HepG2 (cell line): ENCODE measurements at regions not wholly inside any gene's neighbourhood (a gene's known extent, or its start where the extent isn't known, plus 50 kb on each side); places are given as distances from the start of the nearest gene placed in this dataset.

Experiments used
- ATAC-seq: fragments of 200-7000 bp; cut with Tn5 transposase; 3 replicates; pipeline ENCODE4 v1.9.1; 2020; ENCODE audit warnings: mild to moderate bottlenecking, moderate library complexity
- BruUV-seq: library from RNA; stranded (reverse); fragments of 400-500 nt; replicated peaks from 2 replicates; lab custom pipeline; 2021; lab: Mats Ljungman, UMichigan
- CTCF ChIA-PET: fragments of 300-600 bp; formaldehyde crosslinking; extraction: SDS; loops from one replicate; lab custom pipeline; 2021; ENCODE audit warnings: low total read pairs, inconsistent platforms, low intra/inter-chr PET ratio; lab: Yijun Ruan, JAX
- POLR2A ChIA-PET: fragments of 350-600 bp; sonication (Branson Sonifier 250); formaldehyde crosslinking; loops from one replicate; lab custom pipeline; 2020; ENCODE audit warnings: antibody characterized with exemption, inconsistent platforms; lab: Yijun Ruan, JAX
- DNase-seq: peaks from one replicate; pipeline ENCODE4 v3.0.0-alpha.2; 2015; ENCODE audit warnings: low spot score
- FAIRE-seq: peaks from 3 replicates; lab custom pipeline; 2011; peaks lifted over from hg19 to GRCh38; lab: Jason Lieb, UNC
- H2AFZ ChIP-seq: one replicate; pipeline ENCODE4 v1.6.1; 2011; ENCODE audit warnings: low read length, inconsistent platforms
- H3K27ac ChIP-seq: fragments of 300-600 bp; 3 replicates; pipeline ENCODE4 v1.8.0; 2011; ENCODE audit warnings: mixed run types, mild to moderate bottlenecking, mixed read lengths, low read length, inconsistent platforms; ENCODE audit not compliant: insufficient read depth; ENCODE audit errors: extremely low read length
- H3K27me3 ChIP-seq, 2 experiments: fragments of 200-600 bp in 1 of 2; 2 replicates in 1 of 2; 3 replicates in 1 of 2; pipeline versions ENCODE4 v1.6.0 to v1.8.0; 2011; ENCODE audit warnings: low read length in 2 of 2, mild to moderate bottlenecking in 2 of 2, moderate library complexity in 2 of 2, inconsistent platforms in 1 of 2; ENCODE audit not compliant: insufficient read depth in 2 of 2, control insufficient read depth in 1 of 2
- H3K36me3 ChIP-seq, 2 experiments: fragments of 200-600 bp in 1 of 2; replicated peaks in 1 of 2; 2 replicates in 1 of 2; 3 replicates in 1 of 2; pipeline versions ENCODE4 v1.5.1 to v1.8.0; 2011; ENCODE audit warnings: low read length in 2 of 2, inconsistent platforms in 1 of 2; ENCODE audit not compliant: insufficient read depth in 2 of 2, control insufficient read depth in 1 of 2
- H3K4me1 ChIP-seq: 2 replicates; pipeline ENCODE4 v1.5.1; 2012; ENCODE audit warnings: low read length, inconsistent platforms; ENCODE audit not compliant: insufficient read depth
- H3K4me2 ChIP-seq: 2 replicates; pipeline ENCODE4 v1.6.0; 2011; ENCODE audit warnings: low read depth, low read length, inconsistent platforms
- H3K4me3 ChIP-seq, 3 experiments: fragments of 200-600 bp in 1 of 3; sonication (generic), shearing (Covaris generic) in 1 of 3; replicated peaks in 1 of 3; 2 replicates each; pipeline ENCODE4 v1.5.1; 2011 to 2016; ENCODE audit warnings: low read length in 3 of 3, inconsistent platforms in 2 of 3, low read depth in 2 of 3, mild to moderate bottlenecking in 2 of 3, control low read depth in 1 of 3, mixed read lengths in 1 of 3; ENCODE audit not compliant: insufficient read depth in 1 of 3
- H3K79me2 ChIP-seq: one replicate; pipeline ENCODE4 v1.6.1; 2011; ENCODE audit warnings: low read length, inconsistent platforms; ENCODE audit not compliant: insufficient read depth
- H3K9ac ChIP-seq: 2 replicates; pipeline ENCODE4 v1.6.0; 2011; ENCODE audit warnings: mild to moderate bottlenecking, low read depth, low read length, inconsistent platforms; ENCODE audit not compliant: insufficient read depth
- H3K9me3 ChIP-seq: 2 replicates; pipeline ENCODE4 v1.5.1; 2012; ENCODE audit warnings: mild to moderate bottlenecking, low read length
- H4K20me1 ChIP-seq: 2 replicates; pipeline ENCODE4 v1.6.0; 2011; ENCODE audit warnings: inconsistent platforms, mild to moderate bottlenecking, low read length, moderate library complexity; ENCODE audit not compliant: insufficient read depth
- MAFK ChIP-seq, 2 experiments: IDR thresholded peaks in 1 of 2; conservative IDR thresholded peaks in 1 of 2; 2 replicates each; pipeline ENCODE4 v1.6.1; 2011; ENCODE audit warnings: improper control_type of control experiment in 2 of 2, low read length in 2 of 2
- NCOA1 ChIP-seq: sonication (generic); formaldehyde crosslinking; IDR thresholded peaks from 2 replicates; pipeline ENCODE4 v1.9.0; 2021; ENCODE audit warnings: missing genetic modification reagents
- SOX13 ChIP-seq, 3 experiments: fragments of 450-650 bp in 1 of 3; sonication (generic) in 1 of 3; formaldehyde crosslinking in 1 of 3; IDR thresholded peaks in 2 of 3; conservative IDR thresholded peaks in 1 of 3; 2 replicates each; pipeline versions ENCODE4 v1.5.0 to v1.6.1; 2016 to 2020; ENCODE audit warnings: antibody characterized with exemption in 1 of 3, mild to moderate bottlenecking in 1 of 3, missing compliant biosample characterization in 1 of 3, missing genetic modification reagents in 1 of 3, moderate library complexity in 1 of 3
- THYN1 ChIP-seq: sonication (generic); formaldehyde crosslinking; IDR thresholded peaks from 2 replicates; pipeline ENCODE4 v1.8.1; 2023; ENCODE audit warnings: low read depth, mild to moderate bottlenecking, moderate library complexity, missing genetic modification reagents, borderline replicate concordance
- YEATS4 ChIP-seq: sonication (generic); formaldehyde crosslinking; IDR thresholded peaks from 2 replicates; pipeline ENCODE4 v1.4.0; 2020; ENCODE audit warnings: missing genetic modification reagents, borderline replicate concordance
- ZKSCAN8 ChIP-seq: IDR thresholded peaks from 2 replicates; pipeline ENCODE4 v1.6.1; 2016; ENCODE audit warnings: borderline replicate concordance, missing genetic modification reagents, missing compliant biosample characterization
- ZNF577 ChIP-seq: sonication (generic); formaldehyde crosslinking; IDR thresholded peaks from 2 replicates; pipeline ENCODE4 v1.4.0; 2020; ENCODE audit warnings: mild to moderate bottlenecking, low read depth, missing genetic modification reagents, borderline replicate concordance
- ZNF619 ChIP-seq: sonication (generic); formaldehyde crosslinking; IDR thresholded peaks from 2 replicates; pipeline ENCODE4 v1.4.0; 2020; ENCODE audit warnings: mild to moderate bottlenecking, missing genetic modification reagents
- ZNF772 ChIP-seq: sonication (generic); formaldehyde crosslinking; IDR thresholded peaks from 2 replicates; pipeline ENCODE4 v1.5.0; 2020; ENCODE audit warnings: mild to moderate bottlenecking, missing genetic modification reagents
- WGBS: methylation state at CpG from one replicate; pipeline ENCODE4 v1.1.6; 2017; ENCODE audit warnings: low lambda C conversion rate; 5-methylcytosine and 5-hydroxymethylcytosine counted together
- in situ Hi-C: cut with HindIII; loops from 2 replicates; pipeline ENCODE4 v1.10.0; 2017; ENCODE audit warnings: low pct_unique_long_range_greater_than_20kb; ENCODE audit not compliant: extremely low pct_ligation_motif_present
- intact Hi-C: fragments of 100-400 bp; cut with micrococcal nuclease; formaldehyde crosslinking; loops from one replicate; pipeline ENCODE4 v1.10.0; 2022; ENCODE audit not compliant: unreplicated experiment
- TF ChIP-seq, protein P1 (sequence below): sonication (generic); formaldehyde crosslinking; conservative IDR thresholded peaks from 2 replicates; pipeline ENCODE4 v1.8.0; 2022; ENCODE audit warnings: missing genetic modification reagents
- TF ChIP-seq, protein P2 (sequence below): IDR thresholded peaks from 2 replicates; pipeline ENCODE4 v1.6.1; 2016; ENCODE audit warnings: mild to moderate bottlenecking

DNA sequence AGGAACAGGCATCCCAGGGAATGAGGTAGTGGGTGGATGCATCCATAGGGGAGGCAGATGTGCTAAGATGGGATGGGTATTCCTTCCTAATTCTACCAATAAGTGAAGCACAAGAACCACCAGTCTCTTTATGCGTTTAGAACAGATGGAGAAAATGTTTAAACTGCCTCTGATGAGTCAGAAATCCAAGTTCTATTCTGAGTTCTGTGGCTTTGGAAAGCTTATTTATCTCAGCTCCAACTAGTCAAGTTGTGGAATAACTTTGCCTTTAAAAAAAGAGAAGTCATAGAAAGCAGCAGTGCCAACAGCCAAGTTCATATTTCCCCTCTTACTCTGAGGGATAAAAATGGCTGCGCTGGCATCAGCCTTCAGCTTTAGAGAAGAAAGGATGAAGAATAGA is 761.7 kb downstream of the IGSF11 start (continued):
- TF ChIP-seq SOX13 (IDR thresholded peaks at IDR 0.05) (no peak), SOX13 (CRISPR knock-in tag; conservative IDR thresholded peaks at IDR 0.05 in 1 of 2, IDR thresholded peaks at IDR 0.05 in 1 of 2) (no peak), ZNF772 (CRISPR knock-in tag) (no peak), ZNF619 (CRISPR knock-in tag) (no peak)
- TF ChIP-seq, protein P1, sequence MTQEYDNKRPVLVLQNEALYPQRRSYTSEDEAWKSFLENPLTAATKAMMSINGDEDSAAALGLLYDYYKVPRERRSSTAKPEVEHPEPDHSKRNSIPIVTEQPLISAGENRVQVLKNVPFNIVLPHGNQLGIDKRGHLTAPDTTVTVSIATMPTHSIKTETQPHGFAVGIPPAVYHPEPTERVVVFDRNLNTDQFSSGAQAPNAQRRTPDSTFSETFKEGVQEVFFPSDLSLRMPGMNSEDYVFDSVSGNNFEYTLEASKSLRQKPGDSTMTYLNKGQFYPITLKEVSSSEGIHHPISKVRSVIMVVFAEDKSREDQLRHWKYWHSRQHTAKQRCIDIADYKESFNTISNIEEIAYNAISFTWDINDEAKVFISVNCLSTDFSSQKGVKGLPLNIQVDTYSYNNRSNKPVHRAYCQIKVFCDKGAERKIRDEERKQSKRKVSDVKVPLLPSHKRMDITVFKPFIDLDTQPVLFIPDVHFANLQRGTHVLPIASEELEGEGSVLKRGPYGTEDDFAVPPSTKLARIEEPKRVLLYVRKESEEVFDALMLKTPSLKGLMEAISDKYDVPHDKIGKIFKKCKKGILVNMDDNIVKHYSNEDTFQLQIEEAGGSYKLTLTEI = no peak

DNA sequence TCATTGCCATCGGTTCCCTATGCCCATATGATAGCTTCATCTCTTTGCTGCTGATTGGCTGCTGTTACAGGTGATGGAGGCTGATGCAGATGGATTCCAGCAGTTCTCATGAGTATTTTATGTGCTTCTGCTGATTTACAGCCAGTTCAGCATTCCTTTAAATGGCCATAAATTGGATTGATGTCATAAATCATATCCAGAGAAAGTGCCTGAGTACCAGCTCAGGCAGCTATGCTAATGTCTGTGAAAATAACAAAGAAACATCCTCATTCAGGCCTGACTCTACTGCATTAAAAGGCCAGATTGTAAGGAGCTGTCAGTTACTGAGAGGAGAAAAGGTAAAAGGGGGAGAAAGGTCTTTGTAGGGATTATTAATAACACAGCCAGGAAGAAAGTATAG is 756.8 kb downstream of the IGSF11 start:
- in situ Hi-C loops = no loop called here

More for the DNA sequence above, 756.8 kb downstream of the IGSF11 start:
- CTCF ChIA-PET = no interaction called here
- ATAC-seq (no peak), DNase-seq (no peak), FAIRE-seq (no peak)
- Histone ChIP-seq H3K4me2 (no peak overlapping the region), H3K4me1 (no peaks in the 10 kb centered on the region), H3K27ac (no peak overlapping the region), H3K27me3 (no peaks in the 10 kb centered on the region), H3K36me3 (no peaks in the 10 kb centered on the region), H3K4me3 (no peak overlapping the region), H3K9ac (no peak overlapping the region), H4K20me1 (no peaks in the 10 kb centered on the region), H3K79me2 (no peaks in the 10 kb centered on the region), H2AFZ (no peak overlapping the region), H3K9me3 (peaks cover 58% of the 10 kb centered on the region)
- BruUV-seq = no TSS peak
- 0% methylated on average over 1 of the region's 1 CpG for WGBS
- intact Hi-C loops = no loop called here
- TF ChIP-seq MAFK (conservative IDR thresholded peaks at IDR 0.05 in 1 of 2, IDR thresholded peaks at IDR 0.05 in 1 of 2; ENCODE audit: low read length in 2 of 2) = no peak
- TF ChIP-seq, protein P2, sequence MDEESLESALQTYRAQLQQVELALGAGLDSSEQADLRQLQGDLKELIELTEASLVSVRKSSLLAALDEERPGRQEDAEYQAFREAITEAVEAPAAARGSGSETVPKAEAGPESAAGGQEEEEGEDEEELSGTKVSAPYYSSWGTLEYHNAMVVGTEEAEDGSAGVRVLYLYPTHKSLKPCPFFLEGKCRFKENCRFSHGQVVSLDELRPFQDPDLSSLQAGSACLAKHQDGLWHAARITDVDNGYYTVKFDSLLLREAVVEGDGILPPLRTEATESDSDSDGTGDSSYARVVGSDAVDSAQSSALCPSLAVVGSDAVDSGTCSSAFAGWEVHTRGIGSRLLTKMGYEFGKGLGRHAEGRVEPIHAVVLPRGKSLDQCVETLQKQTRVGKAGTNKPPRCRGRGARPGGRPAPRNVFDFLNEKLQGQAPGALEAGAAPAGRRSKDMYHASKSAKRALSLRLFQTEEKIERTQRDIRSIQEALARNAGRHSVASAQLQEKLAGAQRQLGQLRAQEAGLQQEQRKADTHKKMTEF = no peak
- TF ChIP-seq ZKSCAN8 = no peak
- no peak for TF ChIP-seq NCOA1 (CRISPR knock-in tag)
- no peak for TF ChIP-seq THYN1 (CRISPR knock-in tag)
- no peak for TF ChIP-seq ZNF577 (CRISPR knock-in tag)
- no peak for TF ChIP-seq YEATS4 (CRISPR knock-in tag)
- POLR2A ChIA-PET = no interaction called here
